ENCODE measurements at regions not wholly inside any gene's neighbourhood (a gene's known extent, or its start where the extent isn't known, plus 50 kb on each side); places are given as distances from the start of the nearest gene placed in this dataset.
"Not testable (repeated sequence)": the region's sequence is repeated elsewhere in the genome, so short reads cannot be mapped to it uniquely, and the experiment has no call there.

DNA sequence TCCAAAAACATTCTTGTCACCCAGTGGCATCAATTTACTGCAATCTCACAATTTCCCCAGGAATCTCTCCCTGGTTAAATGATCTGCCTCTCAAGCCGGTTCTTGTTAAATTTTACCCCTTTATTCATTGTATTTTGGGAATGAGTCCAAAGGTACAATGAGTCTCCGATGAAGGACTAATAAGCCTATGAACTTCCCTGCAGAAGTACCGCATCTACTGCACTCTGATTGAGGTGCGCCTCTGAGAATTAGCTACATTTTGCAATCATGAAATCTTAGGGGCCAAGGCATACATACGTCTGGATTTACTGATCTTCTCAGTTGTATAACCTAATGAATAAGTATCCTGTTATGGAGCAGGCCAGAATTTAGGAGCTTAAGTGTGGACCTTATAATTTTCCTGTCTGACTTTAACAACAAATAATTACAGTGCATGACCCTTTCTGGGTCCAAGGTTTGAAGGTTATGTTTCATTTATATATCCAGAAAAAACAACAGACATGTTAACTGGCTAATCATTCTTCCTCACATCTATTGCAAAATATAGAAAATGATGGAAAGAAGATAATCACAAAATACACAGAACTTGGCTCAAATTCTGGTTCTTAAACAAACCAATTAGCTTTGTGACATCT is 261.8 kb upstream of the NRXN1 start:
- in situ Hi-C loops (cut with HindIII; ENCODE audit: low pct_ligation_motif_present, low pct_unique_long_range_greater_than_20kb, low sequenced_read_pairs) = no loop called here
- no peak for DNase-seq

DNA sequence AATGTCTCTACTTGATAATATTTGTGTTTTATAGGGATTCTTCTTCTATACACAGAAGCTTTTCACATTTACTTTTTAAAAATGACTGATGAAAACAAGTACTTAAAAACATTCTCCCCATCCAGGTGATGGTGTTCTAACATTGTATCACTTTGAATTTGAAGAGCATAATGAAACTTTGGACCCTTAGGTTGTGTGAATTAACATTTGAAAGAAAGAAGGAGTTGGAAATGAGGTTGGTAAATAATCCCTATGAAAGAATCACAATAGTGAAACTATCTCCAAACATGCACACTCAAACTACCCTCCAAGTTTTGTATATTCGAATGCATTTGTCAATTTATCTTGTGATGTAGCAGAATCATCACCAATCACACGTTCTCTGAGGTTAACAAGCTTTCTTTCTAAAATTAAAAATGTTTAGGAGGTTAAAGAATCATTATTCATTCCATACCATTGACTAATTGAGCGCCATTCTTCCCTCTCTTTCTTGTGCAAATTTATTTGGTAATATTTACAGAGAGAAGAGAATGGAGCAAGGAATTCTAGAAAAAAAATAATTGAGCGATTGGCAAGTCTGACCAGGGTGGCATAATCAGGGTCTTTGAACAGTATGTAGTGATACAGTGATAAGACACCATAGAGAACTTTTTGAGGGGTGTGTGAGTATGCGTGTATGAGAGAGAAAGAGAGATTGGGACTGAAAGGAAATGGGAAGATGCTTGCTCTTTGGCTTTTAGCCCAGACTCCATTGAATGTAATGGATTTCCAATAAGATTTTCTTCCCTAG is 260.0 kb upstream of the NRXN1 start:
- DNase-seq = no peak
- in situ Hi-C loops (cut with HindIII; ENCODE audit: low pct_ligation_motif_present, low pct_unique_long_range_greater_than_20kb, low sequenced_read_pairs) = no loop called here

DNA sequence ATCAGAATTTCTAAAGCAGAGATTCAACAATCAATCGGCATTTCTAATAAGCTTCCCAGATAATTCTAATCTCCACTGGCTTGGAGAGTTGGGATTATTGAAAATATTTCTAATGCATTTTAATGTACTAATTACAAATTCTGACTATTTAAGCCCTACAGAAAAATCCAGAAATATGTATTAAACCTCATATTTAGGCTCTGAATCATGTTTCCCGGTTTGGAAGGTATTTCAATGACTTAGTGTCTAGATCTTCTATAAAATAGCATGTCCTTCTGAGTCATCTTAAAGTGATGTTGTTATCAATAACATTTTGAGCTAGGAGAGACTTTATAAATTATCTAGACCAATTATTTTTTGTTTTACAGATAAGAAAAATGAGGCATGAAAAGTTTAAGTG is 258.8 kb upstream of the NRXN1 start:
- no peak for DNase-seq
- in situ Hi-C loops (cut with HindIII; ENCODE audit: low pct_ligation_motif_present, low pct_unique_long_range_greater_than_20kb, low sequenced_read_pairs) = no loop called here

DNA sequence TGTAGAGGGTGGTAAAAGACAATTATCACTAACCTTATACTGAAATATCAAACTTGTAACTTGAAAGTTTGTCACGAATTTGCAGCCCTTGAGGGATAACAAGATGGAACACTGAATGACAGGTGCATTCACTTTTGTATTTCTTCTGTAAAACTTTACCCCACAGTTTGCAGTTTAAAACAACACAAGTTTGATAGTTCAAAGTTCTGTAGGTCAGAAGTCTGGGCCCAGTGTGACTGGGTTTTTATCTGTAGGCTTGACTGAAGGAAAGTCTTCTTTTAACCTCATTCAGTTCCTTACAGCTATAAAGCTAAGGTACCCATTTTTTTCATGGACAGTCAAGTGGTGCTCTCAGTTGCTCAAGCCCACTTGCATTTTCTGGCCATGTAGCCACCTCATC is 257.1 kb upstream of the NRXN1 start:
- no peak for DNase-seq
- in situ Hi-C loops (cut with HindIII; ENCODE audit: low pct_ligation_motif_present, low pct_unique_long_range_greater_than_20kb, low sequenced_read_pairs) = no loop called here

- no peak for DNase-seq
- in situ Hi-C loops (cut with HindIII; ENCODE audit: low pct_ligation_motif_present, low pct_unique_long_range_greater_than_20kb, low sequenced_read_pairs) = no loop called here
Observed at GRCh38 chr2:51268191-51268590, 236.3 kb upstream of the NRXN1 start.

DNA sequence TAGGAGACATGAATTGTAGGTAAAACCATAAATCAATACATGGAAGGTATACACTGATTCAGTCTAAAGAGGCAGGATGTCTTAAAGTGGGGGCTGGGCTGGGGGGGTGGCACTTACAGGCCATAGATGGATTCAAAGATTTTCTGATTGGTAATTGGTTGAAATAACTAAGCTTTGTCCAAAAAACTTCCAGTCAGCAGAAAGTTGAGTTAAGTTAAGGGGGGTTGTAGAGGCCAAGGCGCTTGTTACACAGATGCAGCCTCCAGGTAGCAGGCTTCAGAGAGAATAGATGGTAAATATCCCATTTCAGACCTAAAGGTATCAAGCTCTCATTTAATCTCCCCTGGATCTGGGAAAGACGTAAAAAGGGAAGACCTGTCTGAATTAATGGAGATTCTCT is 233.6 kb upstream of the NRXN1 start:
- no peak for DNase-seq
- in situ Hi-C loops (cut with HindIII; ENCODE audit: low pct_ligation_motif_present, low pct_unique_long_range_greater_than_20kb, low sequenced_read_pairs) = no loop called here

- no peak for DNase-seq
- in situ Hi-C loops (cut with HindIII; ENCODE audit: low pct_ligation_motif_present, low pct_unique_long_range_greater_than_20kb, low sequenced_read_pairs) = no loop called here
Observed at GRCh38 chr2:51263951-51264350, 232.0 kb upstream of the NRXN1 start.

DNA sequence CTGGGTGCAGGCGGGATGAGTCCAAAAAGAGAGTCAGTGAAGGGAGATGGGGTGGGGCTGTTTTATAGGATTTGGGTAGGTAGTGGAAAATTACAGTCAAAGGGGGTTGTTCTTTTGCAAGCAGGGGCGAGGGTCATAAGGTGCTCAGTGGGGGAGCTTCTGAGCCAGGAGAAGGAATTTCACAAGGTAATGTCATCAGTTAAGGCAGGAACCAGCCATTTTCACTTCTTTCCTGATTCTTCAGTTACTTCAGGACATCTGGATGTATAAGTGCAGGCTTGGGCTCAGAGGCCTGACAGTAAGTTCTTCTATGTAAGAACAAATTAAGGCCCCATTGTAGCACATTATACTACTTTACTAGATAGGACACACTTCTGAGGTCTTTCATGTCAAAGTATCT is 231.2 kb upstream of the NRXN1 start:
- DNase-seq; in situ Hi-C loops (cut with HindIII; ENCODE audit: low pct_ligation_motif_present, low pct_unique_long_range_greater_than_20kb, low sequenced_read_pairs): not testable (repeated sequence)

DNA sequence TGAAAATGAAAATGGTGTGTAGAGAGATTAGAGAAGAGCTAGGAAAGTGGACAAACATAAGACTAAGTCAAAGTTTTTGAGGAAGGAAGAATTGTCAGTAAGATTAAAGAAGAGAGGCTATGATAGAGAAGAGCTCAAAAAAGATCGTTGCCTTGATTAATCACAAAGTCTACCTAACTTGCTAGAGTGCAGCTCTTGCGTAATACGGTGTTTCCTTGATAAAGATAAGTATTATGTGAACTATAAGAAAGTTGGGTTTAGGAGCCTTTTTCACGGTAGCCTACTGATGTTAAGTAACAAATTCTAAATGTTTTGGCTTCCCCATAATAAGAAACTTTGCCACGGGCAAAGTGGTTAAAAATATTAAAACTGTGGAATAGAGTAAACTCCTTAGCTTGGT is 226.4 kb upstream of the NRXN1 start:
- no peak for DNase-seq
- in situ Hi-C loops (cut with HindIII; ENCODE audit: low pct_ligation_motif_present, low pct_unique_long_range_greater_than_20kb, low sequenced_read_pairs) = no loop called here

GRCh38 chr2:51256736-51257135 is 224.8 kb upstream of the NRXN1 start:
- in situ Hi-C loops (cut with HindIII; ENCODE audit: low pct_ligation_motif_present, low pct_unique_long_range_greater_than_20kb, low sequenced_read_pairs) = no loop called here

GRCh38 chr2:51251356-51251755 is 219.4 kb upstream of the NRXN1 start:
- in situ Hi-C loops (cut with HindIII; ENCODE audit: low pct_ligation_motif_present, low pct_unique_long_range_greater_than_20kb, low sequenced_read_pairs) = no loop called here
- DNase-seq = no peak

More at GRCh38 chr2:51256736-51257135, 224.8 kb upstream of the NRXN1 start:
- no peak for DNase-seq

DNA sequence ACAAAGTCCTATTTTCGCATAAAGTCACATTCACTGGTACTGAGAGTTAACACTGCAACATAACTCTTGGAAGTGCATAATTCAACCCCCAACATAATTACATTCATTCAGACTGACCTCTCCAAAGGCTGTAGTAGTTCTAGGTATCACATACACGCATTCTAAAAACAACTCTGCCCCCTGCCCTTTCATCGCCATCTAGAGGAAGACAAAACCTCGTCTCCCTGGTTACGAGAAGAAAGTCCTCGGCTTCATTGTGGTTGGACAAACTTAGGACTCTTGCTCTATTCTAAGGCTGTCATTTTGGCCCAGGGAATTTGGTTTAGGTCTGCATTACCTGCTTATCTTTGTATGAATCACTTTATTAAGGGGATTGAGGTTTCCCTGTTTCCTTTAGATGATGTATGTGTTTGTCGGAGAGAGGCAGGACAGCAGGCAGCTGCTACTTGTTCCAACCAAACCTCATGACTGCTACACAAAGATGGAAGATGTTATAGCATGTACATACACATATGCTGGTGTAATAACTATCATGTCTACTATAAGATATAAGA is 215.4 kb upstream of the NRXN1 start:
- in situ Hi-C loops (cut with HindIII; ENCODE audit: low pct_ligation_motif_present, low pct_unique_long_range_greater_than_20kb, low sequenced_read_pairs) = no loop called here
- DNase-seq = no peak

DNA sequence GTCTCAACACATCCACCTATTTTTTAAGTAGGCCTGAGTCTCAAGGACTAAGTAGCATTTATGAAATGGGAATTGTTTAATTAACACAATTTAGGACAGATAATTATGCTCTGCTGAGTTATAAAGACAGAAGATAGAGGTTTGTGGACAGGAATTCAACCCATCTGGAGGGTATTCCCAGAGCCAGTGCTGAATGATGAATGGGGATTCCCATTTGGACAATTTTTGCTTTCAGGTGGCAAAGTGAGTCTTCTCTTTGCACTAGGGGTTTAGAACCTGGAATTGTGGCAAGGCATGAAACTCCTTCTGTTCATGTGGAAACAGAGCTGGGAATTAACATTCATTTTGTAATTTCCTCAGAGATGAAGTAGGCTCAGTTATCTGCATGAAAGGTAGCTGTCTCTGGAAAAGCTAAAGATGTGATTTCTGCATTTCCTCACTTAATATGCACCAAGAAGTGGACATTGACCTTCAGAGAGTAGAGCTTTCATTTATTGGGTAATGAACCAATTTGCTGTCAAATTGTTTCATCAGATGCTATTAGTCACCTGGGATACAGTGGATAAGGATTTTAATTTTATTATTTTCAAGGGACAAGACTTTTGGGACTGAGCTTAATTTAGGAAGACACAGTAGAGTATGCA is 212.1 kb upstream of the NRXN1 start:
- in situ Hi-C loops (cut with HindIII; ENCODE audit: low pct_ligation_motif_present, low pct_unique_long_range_greater_than_20kb, low sequenced_read_pairs) = no loop called here

GRCh38 chr2:51237626-51238271 is 205.8 kb upstream of the NRXN1 start:
- no peak for DNase-seq
- in situ Hi-C loops (cut with HindIII; ENCODE audit: low pct_ligation_motif_present, low pct_unique_long_range_greater_than_20kb, low sequenced_read_pairs) = no loop called here

More for the DNA sequence above, 212.1 kb upstream of the NRXN1 start:
- DNase-seq = no peak

GRCh38 chr2:51232027-51232426 is 200.1 kb upstream of the NRXN1 start:
- DNase-seq = no peak
- in situ Hi-C loops (cut with HindIII; ENCODE audit: low pct_ligation_motif_present, low pct_unique_long_range_greater_than_20kb, low sequenced_read_pairs) = no loop called here

DNA sequence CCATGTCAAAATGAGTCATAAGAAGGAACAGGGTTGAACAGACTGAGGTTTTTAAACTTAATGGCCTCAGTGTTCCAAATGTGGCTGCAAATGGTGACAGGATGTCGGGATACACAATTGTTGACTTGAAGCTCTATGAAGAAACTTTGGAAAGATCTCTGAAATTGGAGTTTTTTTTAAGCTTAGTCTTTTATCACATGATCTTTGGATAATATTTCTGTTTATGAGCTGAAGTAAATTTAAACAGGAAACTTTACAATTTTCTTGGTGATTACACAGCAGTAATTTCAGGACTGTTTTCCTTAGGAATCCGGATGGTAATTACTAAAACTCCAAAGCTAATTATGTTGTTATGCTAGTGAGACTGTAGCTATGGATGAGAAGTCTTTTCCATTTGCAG is 199.1 kb upstream of the NRXN1 start:
- in situ Hi-C loops (cut with HindIII; ENCODE audit: low pct_ligation_motif_present, low pct_unique_long_range_greater_than_20kb, low sequenced_read_pairs) = no loop called here
- no peak for DNase-seq

DNA sequence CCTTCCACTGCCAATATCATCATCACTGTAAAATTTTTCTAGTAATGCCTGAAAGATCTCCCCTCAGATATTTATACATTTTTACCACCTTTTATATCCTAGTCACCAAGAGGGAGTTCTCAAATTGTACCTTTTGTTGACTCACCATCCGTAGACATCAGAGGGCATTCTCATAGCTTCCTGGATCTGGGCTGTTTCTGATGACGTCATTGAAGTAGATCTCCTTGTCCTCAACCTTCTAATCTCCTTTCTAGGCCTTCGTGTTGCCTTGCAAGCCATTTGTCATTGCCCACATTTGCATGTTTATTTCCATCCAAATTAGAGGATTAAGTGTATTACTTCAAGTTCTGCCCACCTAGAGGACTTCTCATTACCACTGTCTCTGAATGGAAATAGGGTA is 193.4 kb upstream of the NRXN1 start:
- DNase-seq = no peak
- in situ Hi-C loops (cut with HindIII; ENCODE audit: low pct_ligation_motif_present, low pct_unique_long_range_greater_than_20kb, low sequenced_read_pairs) = no loop called here

- in situ Hi-C loops (cut with HindIII; ENCODE audit: low pct_ligation_motif_present, low pct_unique_long_range_greater_than_20kb, low sequenced_read_pairs) = no loop called here
- DNase-seq = no peak
Observed at GRCh38 chr2:51224790-51225189, 192.9 kb upstream of the NRXN1 start.

DNA sequence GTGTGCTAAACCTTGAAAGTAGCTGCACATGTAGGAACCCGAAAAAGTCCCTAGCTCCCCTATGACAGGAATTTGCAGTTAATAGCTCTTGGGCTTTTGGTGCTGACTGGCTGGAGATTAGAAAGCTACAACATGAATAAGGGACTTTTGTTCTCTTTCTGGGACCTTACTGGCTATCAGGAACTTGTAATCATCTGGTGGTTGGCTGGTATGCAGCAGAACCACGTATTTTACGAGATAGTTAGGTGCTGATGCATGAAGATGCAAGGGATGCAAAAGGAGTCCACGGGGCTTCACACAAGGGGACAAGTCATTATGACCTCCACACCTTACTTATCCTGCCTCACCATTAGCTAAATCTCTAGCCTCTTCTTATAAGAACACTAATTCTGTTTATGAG is 190.2 kb upstream of the NRXN1 start:
- no peak for DNase-seq
- in situ Hi-C loops (cut with HindIII; ENCODE audit: low pct_ligation_motif_present, low pct_unique_long_range_greater_than_20kb, low sequenced_read_pairs) = no loop called here
